G401 (cell line): ENCODE measurements at regions not wholly inside any gene's neighbourhood (a gene's known extent, or its start where the extent isn't known, plus 50 kb on each side); places are given as distances from the start of the nearest gene placed in this dataset.
"Not testable (repeated sequence)": the region's sequence is repeated elsewhere in the genome, so short reads cannot be mapped to it uniquely, and the experiment has no call there.

Experiments
- DNase-seq: peaks from one replicate; pipeline ENCODE4 v3.0.0-alpha.2; 2015; ENCODE audit warnings: low spot score
- in situ Hi-C: cut with HindIII; loops from 2 replicates; pipeline ENCODE4 v1.10.0; 2016; ENCODE audit warnings: low sequenced_read_pairs, mixed read lengths

DNA sequence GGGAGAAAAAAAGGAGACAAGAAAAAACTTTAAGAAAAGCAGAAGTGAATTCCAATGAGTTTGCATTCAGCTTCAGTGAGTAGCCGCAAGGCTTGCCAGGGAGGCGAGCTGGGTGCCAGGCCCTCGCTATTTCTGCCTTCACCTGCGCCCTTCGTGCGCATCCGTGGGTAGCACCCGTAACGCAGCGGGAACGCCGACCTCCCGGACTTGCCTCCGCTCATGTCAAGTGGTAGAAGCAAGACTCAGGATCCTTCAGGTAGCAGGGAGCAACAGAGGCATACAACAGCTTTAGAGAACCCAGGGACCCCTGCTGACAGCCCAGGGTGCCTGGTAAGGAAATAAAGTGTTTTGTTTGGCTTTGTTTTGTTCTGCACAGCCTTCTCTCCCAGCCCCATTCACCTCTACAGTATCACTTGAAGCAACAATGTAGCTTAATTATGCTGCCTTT, 140.0 kb upstream of the BCOR start:
- no peak for DNase-seq
- in situ Hi-C loops = no loop called here

- in situ Hi-C loops = no loop called here
- no peak for DNase-seq
These were observed 132.9 kb upstream of the BCOR start for GRCh38 chrX:40230646-40231045.

DNA sequence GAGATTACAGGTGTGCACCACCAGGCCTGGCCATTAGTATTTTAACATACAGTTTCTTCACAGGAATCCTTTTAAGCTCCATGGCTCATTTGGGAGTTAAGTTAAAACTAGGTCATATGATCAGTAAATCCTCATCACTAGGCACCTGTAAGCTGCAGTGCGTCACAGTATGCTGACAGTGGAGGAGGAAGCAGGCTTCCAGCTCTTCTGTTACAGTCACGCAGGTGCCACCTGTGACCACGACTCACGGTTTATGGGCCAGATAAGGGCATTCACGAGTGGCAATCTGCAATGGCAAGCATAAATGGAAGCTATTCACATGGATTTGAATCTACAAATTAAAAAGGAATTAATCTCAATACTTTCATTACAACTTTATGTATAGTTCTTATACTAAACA, 129.4 kb upstream of the BCOR start:
- in situ Hi-C loops = no loop called here
- DNase-seq = no peak

DNA sequence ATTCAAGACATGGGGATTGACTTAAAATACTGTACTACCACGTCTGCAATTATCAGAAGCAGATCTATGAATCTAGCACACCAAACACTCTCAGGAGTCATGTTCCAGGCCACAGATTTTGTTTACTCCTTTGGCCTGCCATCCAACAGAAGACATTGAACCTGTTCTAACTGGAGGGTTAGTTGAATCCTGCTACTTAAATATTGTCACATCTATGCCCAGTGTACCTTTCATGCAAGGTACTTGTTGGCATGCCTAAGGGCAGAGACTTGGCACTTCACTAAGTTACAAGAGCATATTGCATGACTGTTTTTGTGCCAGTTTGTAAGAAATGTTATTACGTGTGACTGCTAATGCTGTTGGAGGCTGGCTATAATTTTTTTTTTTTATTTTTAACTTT, 126.9 kb upstream of the BCOR start:
- DNase-seq = no peak
- in situ Hi-C loops = no loop called here

DNA sequence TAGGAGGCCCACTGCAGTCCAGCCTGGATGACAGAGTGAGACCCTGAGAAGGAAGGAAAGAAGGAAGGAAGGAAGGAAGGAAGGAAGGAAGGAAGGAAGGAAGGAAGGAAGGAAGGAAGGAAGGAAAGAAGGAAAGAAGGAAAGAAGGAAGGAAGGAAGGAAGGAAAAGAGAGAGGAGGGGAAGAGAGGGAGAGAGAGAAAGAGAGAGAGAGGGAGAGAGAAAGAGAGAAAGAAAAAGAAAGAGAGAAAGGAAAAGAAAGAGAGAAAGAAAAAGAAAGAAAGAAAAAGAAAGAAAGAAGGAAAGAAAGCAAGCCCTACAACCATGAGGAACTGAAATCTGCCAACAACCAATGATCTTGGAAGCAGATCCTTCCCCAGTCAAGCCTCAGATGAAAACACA, 124.9 kb upstream of the BCOR start:
- in situ Hi-C loops, DNase-seq: not testable (repeated sequence)

- DNase-seq = no peak
- in situ Hi-C loops = no loop called here
These were observed 115.3 kb upstream of the BCOR start for GRCh38 chrX:40213092-40213491.

- no peak for DNase-seq
- in situ Hi-C loops = no loop called here
These were observed 112.3 kb upstream of the BCOR start for GRCh38 chrX:40209951-40210617.

GRCh38 chrX:40207626-40208025, 109.9 kb upstream of the BCOR start:
- in situ Hi-C loops = no loop called here
- DNase-seq = no peak

DNA sequence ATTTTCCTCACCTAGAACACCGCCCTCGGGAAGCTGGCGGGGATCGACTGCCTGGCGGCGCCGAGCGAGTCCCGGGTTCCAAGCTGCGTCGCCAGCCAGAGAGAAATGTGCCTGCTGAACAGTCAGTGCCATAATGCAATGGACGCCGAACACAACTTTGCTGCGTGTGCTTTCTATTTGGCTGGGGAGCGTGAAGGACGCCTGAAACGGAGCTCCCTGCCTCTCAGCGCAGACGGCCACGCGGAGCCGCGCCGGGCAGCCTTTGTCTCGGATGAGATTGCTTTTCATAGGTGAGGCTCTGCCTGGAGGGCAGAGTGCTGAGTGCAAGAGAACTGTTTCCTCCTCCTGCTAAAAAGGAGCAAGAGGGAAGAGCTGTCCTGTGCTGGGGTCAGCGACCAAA, 107.7 kb upstream of the BCOR start:
- DNase-seq = no peak
- in situ Hi-C loops = no loop called here

DNA sequence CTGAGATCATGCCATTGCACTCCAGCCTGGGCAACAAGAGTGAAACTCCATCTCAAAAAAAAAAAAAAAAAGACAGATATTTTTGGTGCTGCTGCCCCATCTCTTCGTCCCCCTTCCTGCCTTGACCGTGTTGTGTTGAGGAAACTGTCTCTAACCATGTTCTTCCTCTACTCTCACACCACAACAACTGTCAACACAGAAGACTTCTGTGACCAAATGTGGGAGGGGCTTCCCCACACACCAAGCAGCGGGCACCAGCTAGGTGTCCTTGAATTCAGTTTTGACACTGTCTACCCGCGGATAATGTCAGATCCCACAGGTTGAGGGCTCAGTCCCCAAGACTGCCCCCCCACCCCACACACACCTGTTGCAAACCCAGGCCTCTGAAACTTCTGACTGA, 104.7 kb upstream of the BCOR start:
- DNase-seq = no peak
- in situ Hi-C loops = no loop called here

- in situ Hi-C loops = no loop called here
- DNase-seq = no peak
These were observed 103.6 kb upstream of the BCOR start for GRCh38 chrX:40201329-40201885.

- DNase-seq = no peak
- in situ Hi-C loops = no loop called here
These were observed 101.9 kb upstream of the BCOR start for GRCh38 chrX:40199704-40200103.

DNA sequence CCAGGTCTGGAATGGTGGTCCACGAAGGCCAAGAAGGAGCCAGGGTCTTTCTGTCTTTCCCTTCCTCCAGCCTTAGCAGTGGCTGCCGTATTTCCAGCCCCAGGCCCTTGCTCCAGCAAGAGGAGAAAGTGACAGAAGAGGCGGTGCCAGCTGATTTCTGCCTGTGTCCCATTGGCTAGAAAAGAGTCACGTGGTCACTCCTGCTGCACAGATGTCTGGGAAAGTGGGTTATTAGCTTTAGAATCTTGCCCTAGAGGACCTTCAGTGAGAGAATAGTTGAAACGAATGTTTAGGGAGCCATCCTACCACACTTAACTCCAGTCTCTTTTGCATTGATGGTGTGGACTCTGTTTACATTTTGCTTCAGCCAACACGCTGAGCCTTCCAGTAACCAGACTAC, 99.3 kb upstream of the BCOR start:
- in situ Hi-C loops = no loop called here
- no peak for DNase-seq

DNA sequence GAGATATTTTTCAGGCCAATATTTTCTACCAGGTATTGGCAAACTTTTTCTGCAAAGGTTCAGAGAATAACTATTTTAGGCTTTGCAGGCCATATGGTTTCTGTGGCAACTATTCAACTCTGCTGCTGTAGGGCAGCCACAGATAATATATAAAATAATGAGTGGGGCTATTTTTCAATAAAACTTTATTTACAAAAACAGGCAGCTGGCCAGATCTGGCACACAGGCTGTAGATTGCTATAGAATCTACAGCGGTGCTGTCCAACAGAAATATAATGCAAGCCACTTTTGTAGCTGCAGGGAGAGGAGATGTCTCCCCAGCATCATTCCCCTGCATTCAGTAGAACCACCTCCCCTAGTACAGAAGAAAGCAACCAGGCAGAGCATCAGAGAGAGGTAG, 97.6 kb upstream of the BCOR start:
- no peak for DNase-seq
- in situ Hi-C loops = no loop called here

GRCh38 chrX:40192196-40192595, 94.4 kb upstream of the BCOR start:
- in situ Hi-C loops = no loop called here
- DNase-seq = no peak

GRCh38 chrX:40189637-40190036, 91.9 kb upstream of the BCOR start:
- in situ Hi-C loops = no loop called here
- DNase-seq = no peak

DNA sequence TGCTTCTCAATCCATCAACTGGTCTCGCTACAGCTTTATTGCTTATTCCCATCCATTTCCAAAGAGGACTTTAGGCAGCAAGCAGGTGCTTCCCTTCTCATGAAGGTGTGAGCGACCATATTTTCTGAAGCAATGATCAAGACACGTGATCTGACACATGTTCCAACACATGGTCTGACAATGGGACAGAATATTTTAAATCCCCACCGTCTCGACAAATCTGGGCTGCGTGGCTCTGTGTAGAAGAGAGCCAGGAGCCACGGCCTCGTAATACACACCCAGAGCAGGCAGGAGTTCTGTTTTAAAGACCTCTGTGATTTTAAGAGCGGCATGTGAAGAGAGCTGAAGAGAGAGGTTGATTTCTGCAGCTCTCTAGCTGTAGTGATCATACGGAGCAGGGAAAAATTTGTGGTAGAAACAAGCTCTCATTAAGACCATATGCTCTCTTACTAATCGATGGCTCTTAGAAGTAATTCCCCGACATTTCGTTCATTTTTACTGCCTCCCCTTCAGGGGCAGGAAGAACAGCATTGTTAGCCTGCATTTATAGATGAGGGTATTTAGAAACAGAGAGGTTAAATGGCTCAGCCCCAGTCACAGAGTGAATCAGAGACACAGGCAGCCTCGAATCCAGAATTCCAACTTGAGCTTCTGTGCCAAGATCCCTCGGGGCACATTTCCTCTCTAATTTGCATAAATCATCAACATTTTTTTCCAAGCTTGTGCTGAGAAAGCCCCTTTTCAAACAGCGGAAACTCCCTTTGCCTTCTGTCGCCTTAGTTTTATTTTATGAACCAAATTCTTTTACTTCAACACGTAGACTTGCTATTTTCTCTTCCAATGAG, 91.0 kb upstream of the BCOR start:
- in situ Hi-C loops = no loop called here
- DNase-seq = no peak

DNA sequence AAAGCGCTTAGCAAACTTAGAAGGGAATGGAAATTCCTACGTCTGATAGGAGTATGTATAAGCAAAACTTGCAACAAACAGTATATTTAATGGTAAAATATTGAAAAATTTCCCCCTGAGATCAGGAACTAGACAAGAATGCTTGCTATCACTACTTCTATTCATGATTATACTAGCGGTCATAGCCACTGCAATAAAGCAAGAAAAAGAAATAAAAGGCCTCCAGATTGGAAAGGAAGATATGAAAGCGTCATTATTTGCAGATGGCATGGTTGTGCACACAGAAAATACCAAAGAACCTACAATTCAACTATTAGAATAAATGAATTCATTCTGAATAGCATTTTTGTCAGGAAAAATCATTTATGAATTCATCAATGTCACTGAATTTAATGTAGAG, 87.2 kb upstream of the BCOR start:
- no peak for DNase-seq
- in situ Hi-C loops = no loop called here

- no peak for DNase-seq
- in situ Hi-C loops = no loop called here
These were observed 84.9 kb upstream of the BCOR start for GRCh38 chrX:40182615-40183014.

DNA sequence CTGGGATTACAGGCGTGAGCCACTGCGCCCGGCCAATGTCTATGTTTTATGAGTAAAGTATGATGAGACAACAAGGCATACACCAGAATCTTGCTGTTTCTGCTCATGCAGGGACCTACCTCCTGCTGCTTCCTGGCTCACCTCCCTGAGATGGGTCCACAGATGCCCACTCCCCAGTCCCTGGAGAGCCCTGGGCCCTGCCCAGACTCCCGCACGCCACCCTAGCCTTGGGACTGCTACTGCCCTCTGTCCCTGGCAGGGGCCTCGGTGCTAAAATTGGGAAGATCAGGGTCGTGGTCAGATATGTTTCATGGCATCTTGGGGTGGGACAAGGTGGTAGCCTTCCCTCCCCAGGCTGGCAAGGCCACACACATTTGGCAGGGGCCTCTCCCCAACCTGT, 84.3 kb upstream of the BCOR start:
- no peak for DNase-seq
- in situ Hi-C loops = no loop called here

DNA sequence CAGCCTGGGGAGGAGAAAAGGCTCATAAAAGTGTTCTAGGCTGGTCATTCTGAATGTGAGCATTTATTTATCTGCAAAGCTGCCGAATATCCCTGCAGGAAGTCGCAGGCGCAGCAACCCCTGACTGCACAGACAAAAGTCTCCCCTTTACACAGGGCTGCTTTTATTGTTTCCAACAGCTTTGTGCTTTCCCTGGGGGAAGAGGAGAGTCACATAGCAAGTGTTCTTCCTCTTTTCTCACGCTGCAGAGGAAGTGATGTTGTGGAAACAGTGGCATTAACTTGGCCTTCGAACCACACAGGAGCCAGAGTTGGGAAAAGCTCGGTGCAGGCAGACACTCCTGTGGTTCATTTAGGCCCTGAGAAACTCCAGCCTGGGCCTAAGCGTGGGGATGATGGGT, 81.5 kb upstream of the BCOR start:
- DNase-seq = no peak
- in situ Hi-C loops = no loop called here
